ENCODE measurements at regions not wholly inside any gene's neighbourhood (a gene's known extent, or its start where the extent isn't known, plus 50 kb on each side); places are given as distances from the start of the nearest gene placed in this dataset.
A peak's percentile ranks its signal among the peaks of the same experiment; 100 is the strongest.

GRCh38 chr11:15901790-15902189, 454.6 kb downstream of the SOX6 start:
- Histone ChIP-seq H3K27ac (ENCODE audit: low read depth, low read length) (no peak overlapping the region), H3K27me3 (ENCODE audit: control insufficient read depth, insufficient read depth, low read length, poor library complexity, severe bottlenecking) (no peaks in the 10 kb centered on the region), H3K4me1 (ENCODE audit: control insufficient read depth, insufficient read depth, low read length) (peaks cover 15% of the 10 kb centered on the region), H3K36me3 (ENCODE audit: control insufficient read depth, insufficient read depth, low read length) (no peaks in the 10 kb centered on the region), H3K9ac (ENCODE audit: extremely low read depth, low read length, poor library complexity, severe bottlenecking) (peak overlapping the region; percentile 49), H3K4me3 (ENCODE audit: low read length) (no peak overlapping the region), H3K9me3 (ENCODE audit: control insufficient read depth, low read length) (no peaks in the 10 kb centered on the region)
- H3K4me3 Mint-ChIP-seq: peak overlapping the region; percentile 16
- no peaks in the 10 kb centered on the region for H3K9me3 Mint-ChIP-seq
- TF ChIP-seq CTCF (conservative IDR thresholded peaks at IDR 0.05): no peak
- WGBS, 2 experiments (ENCODE audit: insufficient coverage in 1 of 2, insufficient read length in 1 of 2): 74 to 95% methylated on average over 3 of the region's 3 CpGs
- H3K27me3 Mint-ChIP-seq (ENCODE audit: insufficient read depth): peaks cover 9% of the 10 kb centered on the region
- peak overlapping the region; percentile 97 for H3K27ac Mint-ChIP-seq
- H3K4me1 Mint-ChIP-seq: peaks cover 42% of the 10 kb centered on the region
- H3K36me3 Mint-ChIP-seq (ENCODE audit: low read depth): no peaks in the 10 kb centered on the region
- no peak for DNase-seq

DNA sequence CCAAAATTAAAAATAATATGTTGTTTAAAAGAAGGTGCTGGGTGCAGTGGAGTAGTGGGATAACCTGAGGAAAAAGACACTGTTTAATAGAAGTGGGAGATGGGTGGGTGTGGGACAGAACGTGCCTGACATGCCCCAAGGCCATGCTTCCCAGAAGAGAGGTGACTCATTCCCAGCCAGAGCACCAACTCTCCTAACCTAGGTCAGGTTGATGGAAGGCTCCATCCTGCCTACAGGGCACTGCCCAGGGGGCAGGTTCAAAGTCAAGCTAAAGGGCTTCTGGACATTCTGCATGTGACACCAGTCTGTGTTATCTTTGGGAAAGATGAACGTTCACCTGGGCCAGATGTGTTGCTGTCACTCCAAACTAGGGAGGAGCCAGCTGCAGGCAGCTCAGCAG, 453.1 kb downstream of the SOX6 start:
- Mint-ChIP-seq H3K9me3 (no peaks in the 10 kb centered on the region), H3K4me1 (peaks cover 42% of the 10 kb centered on the region), H3K36me3 (ENCODE audit: low read depth) (no peaks in the 10 kb centered on the region), H3K27ac (no peak overlapping the region), H3K27me3 (ENCODE audit: insufficient read depth) (peaks cover 6% of the 10 kb centered on the region), H3K4me3 (no peak overlapping the region)
- Histone ChIP-seq H3K4me1 (ENCODE audit: control insufficient read depth, insufficient read depth, low read length) (peaks cover 15% of the 10 kb centered on the region), H3K27me3 (ENCODE audit: control insufficient read depth, insufficient read depth, low read length, poor library complexity, severe bottlenecking) (no peaks in the 10 kb centered on the region), H3K27ac (ENCODE audit: low read depth, low read length) (no peak overlapping the region), H3K9ac (ENCODE audit: extremely low read depth, low read length, poor library complexity, severe bottlenecking) (no peak overlapping the region), H3K9me3 (ENCODE audit: control insufficient read depth, low read length) (no peaks in the 10 kb centered on the region), H3K4me3 (ENCODE audit: low read length) (no peak overlapping the region), H3K36me3 (ENCODE audit: control insufficient read depth, insufficient read depth, low read length) (no peaks in the 10 kb centered on the region)
- WGBS, 2 experiments (ENCODE audit: insufficient coverage in 1 of 2, insufficient read length in 1 of 2): 60 to 84% methylated on average over 2 of the region's 2 CpGs
- DNase-seq: no peak
- TF ChIP-seq CTCF (conservative IDR thresholded peaks at IDR 0.05): no peak

GRCh38 chr11:15905366-15906104, 450.8 kb downstream of the SOX6 start:
- Histone ChIP-seq H3K4me3 (ENCODE audit: low read length) (no peak overlapping the region), H3K9me3 (ENCODE audit: control insufficient read depth, low read length) (no peaks in the 10 kb centered on the region), H3K9ac (ENCODE audit: extremely low read depth, low read length, poor library complexity, severe bottlenecking) (no peak overlapping the region), H3K4me1 (ENCODE audit: control insufficient read depth, insufficient read depth, low read length) (peaks cover 20% of the 10 kb centered on the region), H3K27me3 (ENCODE audit: control insufficient read depth, insufficient read depth, low read length, poor library complexity, severe bottlenecking) (no peaks in the 10 kb centered on the region), H3K27ac (ENCODE audit: low read depth, low read length) (no peak overlapping the region), H3K36me3 (ENCODE audit: control insufficient read depth, insufficient read depth, low read length) (no peaks in the 10 kb centered on the region)
- no peak overlapping the region for H3K4me3 Mint-ChIP-seq
- peak; percentile 70 for DNase-seq
- TF ChIP-seq CTCF (conservative IDR thresholded peaks at IDR 0.05): peak; percentile 56
- H3K36me3 Mint-ChIP-seq (ENCODE audit: low read depth): no peaks in the 10 kb centered on the region
- H3K27ac Mint-ChIP-seq: no peak overlapping the region
- peaks cover 3% of the 10 kb centered on the region for H3K27me3 Mint-ChIP-seq (ENCODE audit: insufficient read depth)
- no peaks in the 10 kb centered on the region for H3K9me3 Mint-ChIP-seq
- 89 to 91% methylated on average over 10 to 20 of the region's 21 CpGs for WGBS, 2 experiments (ENCODE audit: insufficient coverage in 1 of 2, insufficient read length in 1 of 2)
- peaks cover 47% of the 10 kb centered on the region for H3K4me1 Mint-ChIP-seq

All from endodermal cell (in vitro differentiated cells).